ENCODE measurements at regions not wholly inside any gene's neighbourhood (a gene's known extent, or its start where the extent isn't known, plus 50 kb on each side); places are given as distances from the start of the nearest gene placed in this dataset.

DNA sequence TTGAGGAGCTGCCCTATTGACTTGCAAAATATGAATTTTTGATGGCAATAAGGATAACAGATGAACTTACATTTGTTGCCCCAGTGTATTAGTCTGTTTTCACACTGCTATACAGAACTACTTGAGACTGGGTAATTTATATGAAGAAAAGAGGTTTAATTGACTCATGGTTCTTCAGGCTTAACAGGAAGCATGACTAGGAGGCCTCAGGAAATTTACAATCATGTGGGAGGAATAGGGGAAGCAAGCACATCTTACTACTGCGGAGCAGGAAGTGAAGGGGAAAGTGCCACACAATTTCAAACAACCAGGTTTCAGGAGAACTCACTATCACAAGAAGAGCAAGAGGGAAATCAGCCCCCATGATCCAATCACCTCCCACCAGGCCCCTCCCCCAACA lies 57.9 kb downstream of the ZNF22 start:
- TF ChIP-seq CTCF (IDR thresholded peaks at IDR 0.05) (no peak), MAX (IDR thresholded peaks at IDR 0.05) (no peak), GATA3 (IDR thresholded peaks at IDR 0.05; ENCODE audit: borderline replicate concordance) (no peak), CEBPB (IDR thresholded peaks at IDR 0.05) (no peak)

Data from A549 (cell line).